ENCODE measurements at regions not wholly inside any gene's neighbourhood (a gene's known extent, or its start where the extent isn't known, plus 50 kb on each side); places are given as distances from the start of the nearest gene placed in this dataset.
"Not testable (repeated sequence)": the region's sequence is repeated elsewhere in the genome, so short reads cannot be mapped to it uniquely, and the experiment has no call there.

DNA sequence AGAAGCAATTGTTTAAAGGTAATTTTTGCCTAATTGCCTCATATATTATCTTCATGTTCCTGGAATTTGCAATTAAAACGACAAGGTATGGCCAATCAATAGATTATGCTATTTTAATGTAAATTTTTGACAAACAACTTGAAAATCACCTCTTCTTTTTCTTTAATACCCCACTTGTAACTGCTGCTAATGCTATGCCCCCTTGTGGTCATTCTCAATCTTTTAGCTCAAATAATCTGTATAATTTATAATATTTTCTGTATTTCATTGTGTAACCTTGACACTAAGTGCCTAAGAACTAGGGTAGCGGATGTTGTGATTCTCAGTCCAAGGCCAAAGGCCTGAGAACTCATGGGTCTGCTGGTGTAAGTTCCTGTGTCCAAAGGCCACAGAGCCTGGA, 831.7 kb upstream of the POU3F4 start:
- ATAC-seq (no peak), DNase-seq (no peak)
- H3K4me3 Mint-ChIP-seq = no peak overlapping the region
- H3K27me3 Mint-ChIP-seq (ENCODE audit: low read depth) = no peaks in the 10 kb centered on the region
- no peaks in the 10 kb centered on the region for H3K4me1 Mint-ChIP-seq (ENCODE audit: low read depth)
- H3K9me3 Mint-ChIP-seq = no peaks in the 10 kb centered on the region
- H3K36me3 Mint-ChIP-seq (ENCODE audit: insufficient read depth) = no peaks in the 10 kb centered on the region

DNA sequence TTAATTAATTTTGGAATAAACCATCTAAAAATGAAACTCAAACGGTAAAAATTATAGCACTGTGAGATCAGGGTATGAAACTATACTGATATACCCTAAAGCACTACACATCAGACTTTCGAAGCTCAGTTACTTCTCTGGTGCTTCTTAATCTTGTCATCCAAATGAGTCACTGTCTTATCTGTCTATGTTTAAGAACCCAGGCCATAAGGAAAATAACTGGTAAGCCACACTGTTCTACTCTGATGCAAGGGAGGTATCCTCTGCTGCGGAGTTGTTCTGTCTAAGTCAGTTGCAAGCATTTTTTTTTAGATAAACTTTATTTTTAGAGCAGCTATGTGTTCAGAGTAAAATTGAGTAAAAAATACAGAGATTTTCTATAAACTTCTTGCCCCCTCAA, 830.8 kb upstream of the POU3F4 start:
- Mint-ChIP-seq H3K4me1 (ENCODE audit: low read depth) (no peaks in the 10 kb centered on the region), H3K9me3 (no peaks in the 10 kb centered on the region), H3K27me3 (ENCODE audit: low read depth) (no peaks in the 10 kb centered on the region), H3K4me3 (no peak overlapping the region), H3K36me3 (ENCODE audit: insufficient read depth) (no peaks in the 10 kb centered on the region)
- DNase-seq = no peak
- no peak for ATAC-seq

DNA sequence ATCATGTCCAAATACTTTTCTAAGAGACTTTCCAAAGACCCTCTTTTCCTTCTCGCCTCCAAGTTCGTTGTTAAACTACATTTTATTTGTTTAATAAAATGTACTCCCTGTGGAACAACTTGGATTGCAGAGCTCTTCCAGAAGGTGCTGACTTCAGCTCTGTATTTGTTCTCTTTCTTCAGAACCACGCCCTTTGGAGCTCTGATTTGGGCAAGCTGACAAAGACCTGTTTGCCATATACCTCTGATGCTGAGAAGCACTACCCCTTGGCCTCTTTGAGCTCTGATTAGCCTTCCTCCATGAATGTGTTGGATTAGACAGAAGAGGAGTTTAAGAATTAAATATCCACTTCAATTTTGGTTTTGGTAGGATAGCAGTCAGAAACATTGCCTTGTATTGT, 815.1 kb upstream of the POU3F4 start:
- no peaks in the 10 kb centered on the region for H3K27me3 Mint-ChIP-seq (ENCODE audit: low read depth)
- no peaks in the 10 kb centered on the region for H3K36me3 Mint-ChIP-seq (ENCODE audit: insufficient read depth)
- no peak overlapping the region for H3K4me3 Mint-ChIP-seq
- no peaks in the 10 kb centered on the region for H3K9me3 Mint-ChIP-seq
- no peaks in the 10 kb centered on the region for H3K4me1 Mint-ChIP-seq (ENCODE audit: low read depth)
- ATAC-seq (no peak), DNase-seq (no peak)

DNA sequence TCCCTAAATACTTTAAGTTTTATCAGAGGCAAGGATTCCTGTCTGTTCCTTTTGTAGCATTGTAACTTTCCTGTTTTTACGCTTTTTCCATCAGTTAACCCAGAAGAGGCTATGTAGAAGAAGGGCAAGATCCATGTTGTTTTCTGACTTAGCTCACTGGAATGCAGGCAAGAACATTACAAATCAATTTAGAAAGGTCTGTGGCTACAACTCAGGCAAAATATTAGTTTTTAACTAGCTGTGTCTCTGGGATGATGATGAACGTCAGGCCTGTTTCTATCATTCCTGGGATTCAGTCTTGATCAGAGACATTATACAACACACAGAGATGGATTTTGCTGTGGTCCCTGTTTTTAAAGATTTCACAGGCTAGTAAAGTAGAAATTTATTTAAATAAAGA, 813.0 kb upstream of the POU3F4 start:
- DNase-seq = no peak
- H3K9me3 Mint-ChIP-seq = no peaks in the 10 kb centered on the region
- H3K4me3 Mint-ChIP-seq = no peak overlapping the region
- H3K4me1 Mint-ChIP-seq (ENCODE audit: low read depth) = no peaks in the 10 kb centered on the region
- H3K36me3 Mint-ChIP-seq (ENCODE audit: insufficient read depth) = no peaks in the 10 kb centered on the region
- no peak for ATAC-seq
- H3K27me3 Mint-ChIP-seq (ENCODE audit: low read depth) = no peaks in the 10 kb centered on the region

DNA sequence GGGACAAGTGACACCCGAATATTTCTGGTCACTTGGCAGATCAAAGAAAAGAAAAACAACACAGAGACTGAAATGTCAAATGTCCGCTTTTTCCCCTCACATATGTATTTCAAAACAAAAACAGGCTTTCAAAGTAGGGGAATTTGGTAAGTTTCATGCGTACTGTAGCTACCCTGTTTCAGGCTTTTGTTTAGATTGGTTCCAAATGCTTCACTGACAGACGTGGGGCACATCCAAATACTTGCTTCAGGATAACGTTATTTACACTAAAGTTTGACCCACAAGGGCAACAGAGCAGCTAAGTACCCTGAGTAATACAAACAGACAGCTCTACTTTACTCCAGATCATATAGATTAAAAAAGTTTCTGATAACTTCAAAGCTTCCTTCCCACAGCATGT, 804.5 kb upstream of the POU3F4 start:
- Mint-ChIP-seq H3K4me3 (no peak overlapping the region), H3K36me3 (ENCODE audit: insufficient read depth) (no peaks in the 10 kb centered on the region), H3K9me3 (no peaks in the 10 kb centered on the region), H3K4me1 (ENCODE audit: low read depth) (no peaks in the 10 kb centered on the region), H3K27me3 (ENCODE audit: low read depth) (no peaks in the 10 kb centered on the region)
- ATAC-seq (no peak), DNase-seq (no peak)

DNA sequence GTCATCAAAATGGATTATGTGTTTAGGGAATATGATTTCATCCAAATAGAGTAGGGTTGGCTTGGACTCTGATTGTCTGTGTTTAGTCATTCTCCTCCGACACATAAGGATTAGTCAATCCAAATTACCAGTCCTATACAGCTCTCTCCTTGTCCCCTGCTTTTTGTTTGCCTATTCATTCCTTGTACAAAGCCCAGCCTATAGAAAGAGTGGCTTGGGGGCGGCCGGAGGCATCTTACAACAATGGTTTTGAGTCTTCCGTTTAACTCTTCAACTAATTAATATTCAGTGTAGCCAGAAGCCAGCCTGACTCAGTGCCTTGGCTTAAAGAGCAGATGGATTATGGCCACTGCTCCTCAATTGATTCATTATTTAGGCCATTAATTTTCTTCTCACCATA, 796.6 kb upstream of the POU3F4 start:
- Mint-ChIP-seq H3K4me3 (no peak overlapping the region), H3K27me3 (ENCODE audit: low read depth) (no peaks in the 10 kb centered on the region)

DNA sequence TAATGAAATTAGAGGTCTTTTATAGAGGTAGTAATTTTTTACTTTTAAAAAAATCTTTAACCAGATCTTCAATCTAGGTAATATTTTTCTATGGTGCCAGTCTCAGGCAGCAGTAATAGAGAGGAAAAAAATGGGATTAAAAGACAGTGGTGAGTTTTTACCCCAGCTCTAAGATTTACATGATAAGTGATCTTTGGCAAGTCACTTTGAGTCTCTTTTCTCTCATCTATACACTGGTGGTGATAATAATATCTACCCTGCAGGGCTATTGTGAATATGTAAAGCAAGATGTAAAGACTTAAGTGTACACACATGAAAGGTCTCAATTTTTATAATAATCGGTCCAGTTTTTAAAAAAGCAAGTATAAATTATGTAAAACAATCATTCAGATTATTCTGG, 786.2 kb upstream of the POU3F4 start:
- ATAC-seq (no peak), DNase-seq (no peak)
- Mint-ChIP-seq H3K4me1 (ENCODE audit: low read depth) (no peaks in the 10 kb centered on the region), H3K9me3 (no peaks in the 10 kb centered on the region), H3K36me3 (ENCODE audit: insufficient read depth) (no peaks in the 10 kb centered on the region), H3K27me3 (ENCODE audit: low read depth) (no peaks in the 10 kb centered on the region), H3K4me3 (no peak overlapping the region)

More for the DNA sequence above, 796.6 kb upstream of the POU3F4 start:
- no peaks in the 10 kb centered on the region for H3K4me1 Mint-ChIP-seq (ENCODE audit: low read depth)
- H3K9me3 Mint-ChIP-seq = no peaks in the 10 kb centered on the region
- ATAC-seq (no peak), DNase-seq (no peak)
- no peaks in the 10 kb centered on the region for H3K36me3 Mint-ChIP-seq (ENCODE audit: insufficient read depth)

DNA sequence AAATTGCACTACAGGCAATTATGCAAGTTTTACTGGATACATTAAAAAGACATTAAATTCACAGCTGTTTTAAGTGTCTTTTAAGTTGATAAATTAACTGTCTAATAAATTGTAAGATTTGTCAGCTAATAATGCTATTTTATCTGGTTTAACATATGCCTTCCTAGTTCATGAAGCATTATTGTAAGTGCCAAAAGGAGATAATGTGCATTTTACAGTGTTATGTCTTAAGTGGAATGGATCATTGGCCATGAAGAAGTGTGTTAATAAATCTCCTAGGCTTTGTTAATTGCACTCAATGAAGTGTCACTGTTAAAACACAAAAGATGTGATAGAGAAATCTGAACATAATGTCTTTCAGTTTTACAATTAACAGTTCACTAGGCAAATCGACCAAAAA, 784.3 kb upstream of the POU3F4 start:
- Mint-ChIP-seq H3K4me3 (no peak overlapping the region), H3K27me3 (ENCODE audit: low read depth) (no peaks in the 10 kb centered on the region), H3K9me3 (no peaks in the 10 kb centered on the region), H3K4me1 (ENCODE audit: low read depth) (no peaks in the 10 kb centered on the region), H3K36me3 (ENCODE audit: insufficient read depth) (no peaks in the 10 kb centered on the region)
- DNase-seq (no peak), ATAC-seq (no peak)

DNA sequence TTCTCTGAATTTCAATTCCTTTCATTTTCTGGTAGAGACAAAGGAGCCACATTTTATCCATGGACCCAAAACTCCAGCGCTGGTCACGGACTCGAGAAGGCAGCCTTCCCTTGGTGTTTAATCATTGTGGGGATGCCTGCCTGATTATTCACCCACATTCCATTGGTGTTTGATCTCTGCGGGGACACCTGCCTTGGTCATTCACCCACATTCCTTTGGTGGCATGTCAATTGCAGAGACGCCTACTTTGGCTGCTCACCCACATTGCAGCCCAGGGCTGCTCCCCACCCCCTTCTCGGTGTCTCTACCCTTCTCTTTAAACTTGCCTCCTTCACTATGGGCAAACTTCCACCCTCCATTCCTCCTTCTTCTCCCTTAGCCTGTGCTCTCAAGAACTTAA, 780.7 kb upstream of the POU3F4 start:
- not testable (repeated sequence) for H3K4me3 Mint-ChIP-seq; H3K9me3 Mint-ChIP-seq; H3K36me3 Mint-ChIP-seq (ENCODE audit: insufficient read depth); H3K27me3 Mint-ChIP-seq (ENCODE audit: low read depth); ATAC-seq; H3K4me1 Mint-ChIP-seq (ENCODE audit: low read depth); DNase-seq

DNA sequence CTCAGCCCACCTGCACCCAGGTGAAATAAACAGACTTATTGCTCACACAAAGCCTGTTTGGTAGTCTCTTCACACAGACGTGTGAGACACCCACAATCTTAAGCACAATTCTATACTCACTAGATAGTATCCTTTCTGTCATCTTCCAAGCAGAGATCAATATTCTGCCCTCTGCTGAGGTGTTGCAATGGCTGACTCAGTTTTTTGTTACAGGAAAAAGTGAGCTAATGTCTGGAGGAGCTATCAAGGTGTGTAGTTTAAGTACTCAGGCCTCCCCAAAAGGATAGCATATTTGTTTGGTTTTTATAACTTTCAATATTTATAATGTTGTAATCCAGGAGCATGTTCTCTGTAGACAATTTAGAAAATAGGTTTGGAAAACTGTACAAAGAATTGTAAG, 775.2 kb upstream of the POU3F4 start:
- ATAC-seq = no peak
- no peaks in the 10 kb centered on the region for H3K36me3 Mint-ChIP-seq (ENCODE audit: insufficient read depth)
- no peaks in the 10 kb centered on the region for H3K4me1 Mint-ChIP-seq (ENCODE audit: low read depth)
- no peaks in the 10 kb centered on the region for H3K27me3 Mint-ChIP-seq (ENCODE audit: low read depth)
- no peaks in the 10 kb centered on the region for H3K9me3 Mint-ChIP-seq
- DNase-seq = no peak
- H3K4me3 Mint-ChIP-seq = no peak overlapping the region

DNA sequence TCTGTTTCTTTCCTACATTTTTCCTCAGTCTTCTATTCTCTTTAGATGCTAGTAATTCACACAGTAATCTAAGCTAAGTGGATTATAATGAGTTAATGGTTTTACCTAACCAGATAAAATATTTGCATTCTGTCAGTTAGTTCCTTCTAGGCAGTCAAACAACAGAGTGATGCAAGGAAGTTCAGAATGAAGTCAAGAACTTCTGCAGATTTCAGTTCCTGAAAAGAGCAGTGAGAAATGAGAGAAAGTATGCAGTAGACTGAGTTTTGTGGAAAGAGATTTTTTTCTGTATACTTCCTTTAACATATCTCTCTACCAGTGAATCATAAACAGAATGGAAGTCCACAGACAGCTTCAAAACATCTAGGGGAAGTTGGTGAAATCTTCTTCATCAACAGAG, 774.0 kb upstream of the POU3F4 start:
- H3K4me1 Mint-ChIP-seq (ENCODE audit: low read depth) = no peaks in the 10 kb centered on the region
- DNase-seq (no peak), ATAC-seq (no peak)
- H3K9me3 Mint-ChIP-seq = no peaks in the 10 kb centered on the region
- H3K27me3 Mint-ChIP-seq (ENCODE audit: low read depth) = no peaks in the 10 kb centered on the region
- H3K36me3 Mint-ChIP-seq (ENCODE audit: insufficient read depth) = no peaks in the 10 kb centered on the region
- no peak overlapping the region for H3K4me3 Mint-ChIP-seq

DNA sequence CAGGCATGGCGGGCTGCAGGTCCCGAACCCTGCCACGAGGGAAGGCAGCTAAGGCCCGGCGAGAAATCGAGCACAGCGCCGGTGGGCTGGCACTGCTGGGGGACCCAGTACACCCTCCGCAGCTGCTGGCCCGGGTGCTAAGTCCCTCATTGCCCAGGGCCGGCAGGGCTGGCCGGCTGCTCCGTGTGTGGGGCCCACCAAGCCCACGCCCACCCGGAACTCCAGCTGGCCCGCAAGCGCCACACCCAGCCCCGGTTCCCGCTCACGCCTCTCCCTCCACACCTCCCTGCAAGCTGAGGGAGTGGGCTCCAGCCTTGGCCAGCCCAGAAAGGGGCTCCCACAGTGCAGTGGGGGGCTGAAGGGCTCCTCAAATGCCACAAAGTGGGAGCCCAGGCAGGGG, 769.8 kb upstream of the POU3F4 start:
- ATAC-seq; H3K27me3 Mint-ChIP-seq (ENCODE audit: low read depth); H3K4me3 Mint-ChIP-seq; H3K36me3 Mint-ChIP-seq (ENCODE audit: insufficient read depth); H3K4me1 Mint-ChIP-seq (ENCODE audit: low read depth); H3K9me3 Mint-ChIP-seq; DNase-seq: not testable (repeated sequence)

DNA sequence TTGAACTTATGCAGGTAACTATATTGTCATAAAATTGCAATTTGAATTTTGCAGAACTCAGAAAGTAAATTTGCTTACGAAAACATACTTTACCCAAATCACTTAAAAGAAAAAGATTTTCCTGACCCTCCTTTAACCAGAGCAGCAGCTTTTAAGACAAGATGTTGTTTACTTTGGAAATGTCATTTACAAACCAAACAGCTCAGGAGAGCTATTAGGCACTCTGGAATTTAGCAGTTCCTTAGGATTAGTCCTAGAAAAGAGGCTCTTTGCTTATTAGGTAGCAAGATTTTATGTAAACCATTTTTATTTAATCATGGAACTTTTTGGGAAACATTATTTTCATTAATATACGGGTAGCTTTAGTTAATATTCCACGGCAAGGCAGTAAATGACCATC, 765.7 kb upstream of the POU3F4 start:
- Mint-ChIP-seq H3K4me1 (ENCODE audit: low read depth) (no peaks in the 10 kb centered on the region), H3K27me3 (ENCODE audit: low read depth) (no peaks in the 10 kb centered on the region), H3K36me3 (ENCODE audit: insufficient read depth) (no peaks in the 10 kb centered on the region), H3K4me3 (no peak overlapping the region), H3K9me3 (no peaks in the 10 kb centered on the region)
- DNase-seq = no peak
- ATAC-seq = no peak

DNA sequence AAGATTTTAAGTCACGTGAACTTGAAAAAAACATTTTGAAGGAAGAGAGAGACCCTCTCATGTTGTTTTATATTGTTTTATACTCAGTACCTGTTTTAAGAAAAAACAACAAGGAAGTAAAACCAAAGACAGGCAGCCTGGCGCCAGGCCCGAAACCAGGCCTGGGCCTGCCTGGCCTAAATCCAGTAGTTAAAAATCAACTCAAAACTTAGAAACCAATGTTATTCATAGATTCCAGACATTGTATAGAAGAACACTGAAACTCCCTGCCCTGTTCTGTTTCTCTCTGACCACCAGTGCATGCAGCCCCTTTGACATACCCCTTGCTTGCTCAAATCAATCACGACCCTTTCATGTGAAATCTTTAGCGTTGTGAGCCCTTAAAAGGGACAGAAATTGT, 762.4 kb upstream of the POU3F4 start:
- not testable (repeated sequence) for H3K9me3 Mint-ChIP-seq; H3K4me1 Mint-ChIP-seq (ENCODE audit: low read depth); ATAC-seq; DNase-seq; H3K4me3 Mint-ChIP-seq; H3K27me3 Mint-ChIP-seq (ENCODE audit: low read depth); H3K36me3 Mint-ChIP-seq (ENCODE audit: insufficient read depth)

DNA sequence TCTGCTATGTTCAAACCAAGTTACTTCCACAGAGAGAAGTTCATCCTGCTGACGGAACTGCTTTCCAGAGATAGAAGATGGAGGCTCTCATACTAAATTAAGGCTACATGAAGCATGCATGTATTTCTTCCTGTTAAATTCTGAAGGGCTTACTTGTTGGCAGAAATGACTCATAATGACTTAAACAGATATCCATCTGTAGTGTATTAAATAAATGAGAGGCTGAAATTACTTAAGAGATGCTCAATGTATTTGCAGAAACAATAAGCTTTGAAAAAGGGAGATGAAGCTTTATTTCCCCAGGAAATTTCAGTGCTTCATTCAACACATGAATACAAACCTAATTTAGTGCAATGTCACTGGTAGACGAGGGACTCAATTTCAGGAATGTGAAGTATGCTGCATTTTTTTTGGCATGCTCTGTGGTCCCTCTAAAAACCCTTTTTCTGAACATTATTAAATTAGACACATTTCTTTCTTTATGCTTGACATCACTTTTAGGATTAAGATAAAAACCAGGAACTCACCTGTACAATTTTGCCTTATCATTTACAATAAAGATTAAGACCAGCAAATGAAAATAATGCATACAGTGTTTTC, 759.1 kb upstream of the POU3F4 start:
- Mint-ChIP-seq H3K4me3 (no peak overlapping the region), H3K36me3 (ENCODE audit: insufficient read depth) (no peaks in the 10 kb centered on the region), H3K9me3 (no peaks in the 10 kb centered on the region), H3K4me1 (ENCODE audit: low read depth) (no peaks in the 10 kb centered on the region), H3K27me3 (ENCODE audit: low read depth) (no peaks in the 10 kb centered on the region)
- ATAC-seq (no peak), DNase-seq (no peak)

DNA sequence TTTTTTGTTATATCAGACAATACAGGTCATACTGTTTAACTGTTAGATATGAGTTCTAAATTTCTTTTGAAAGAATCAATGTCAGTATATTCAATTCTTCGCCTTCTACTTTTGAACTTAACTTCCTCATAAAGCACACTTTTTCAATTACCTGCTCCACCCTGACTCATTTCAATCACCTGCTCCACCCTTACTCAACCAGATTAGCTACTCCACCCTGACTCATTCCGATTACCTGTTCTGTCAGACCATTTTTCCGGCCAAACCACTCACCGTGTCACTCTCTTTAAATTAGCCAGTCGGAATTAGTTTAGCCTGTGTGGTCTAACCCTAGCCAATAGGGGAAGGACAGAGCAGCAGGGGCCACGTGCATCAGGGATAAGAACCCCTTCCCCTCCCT, 751.8 kb upstream of the POU3F4 start:
- Mint-ChIP-seq H3K4me3 (no peak overlapping the region), H3K27me3 (ENCODE audit: low read depth) (no peaks in the 10 kb centered on the region), H3K4me1 (ENCODE audit: low read depth) (no peaks in the 10 kb centered on the region), H3K36me3 (ENCODE audit: insufficient read depth) (no peaks in the 10 kb centered on the region), H3K9me3 (no peaks in the 10 kb centered on the region)
- DNase-seq (no peak), ATAC-seq (no peak)
